SK-N-SH (cell line): ENCODE measurements at regions not wholly inside any gene's neighbourhood (a gene's known extent, or its start where the extent isn't known, plus 50 kb on each side); places are given as distances from the start of the nearest gene placed in this dataset.

Experiments used
- POLR2AphosphoS5 ChIP-seq: IDR thresholded peaks from 2 replicates; pipeline ENCODE4 v1.6.1; 2012; ENCODE audit warnings: low read depth, low read length
- TAF1 ChIP-seq: IDR thresholded peaks from 2 replicates; pipeline ENCODE4 v1.6.1; 2012; ENCODE audit warnings: low read depth, mild to moderate bottlenecking, low read length, moderate library complexity, borderline replicate concordance

GRCh38 chr2:7559791-7560190 lies 642.6 kb downstream of the RNF144A start:
- TF ChIP-seq POLR2AphosphoS5 (no peak), TAF1 (no peak)
